ENCODE measurements at regions not wholly inside any gene's neighbourhood (a gene's known extent, or its start where the extent isn't known, plus 50 kb on each side); places are given as distances from the start of the nearest gene placed in this dataset.

- TF ChIP-seq MLLT1 (IDR thresholded peaks at IDR 0.05) (no peak), IRF4 (IDR thresholded peaks at IDR 0.05; ENCODE audit: low read depth, low read length) (no peak), ASH2L (IDR thresholded peaks at IDR 0.05; ENCODE audit: borderline replicate concordance, low read depth) (no peak), PRDM15 (CRISPR knock-in tag; IDR thresholded peaks at IDR 0.05) (no peak), ZBTB33 (IDR thresholded peaks at IDR 0.05) (no peak), E2F4 (IDR thresholded peaks at IDR 0.05; ENCODE audit: low read depth, low read length) (no peak), NFXL1 (IDR thresholded peaks at IDR 0.05; ENCODE audit: borderline replicate concordance) (no peak), RUNX3 (IDR thresholded peaks at IDR 0.05; ENCODE audit: low read length) (no peak)
These were observed 251.5 kb upstream of the MGAT5 start (continued) for GRCh38 chr2:134002391-134002790.

Data from GM12878 (cell line).